Activated CD4-positive, alpha-beta T cell treated with anti-CD3 and anti-CD28 coated beads, Interleukin-2, amount 10 ng/mL, durations not matched to agents 7 days and 5 days (primary cell): ENCODE measurements at regions not wholly inside any gene's neighbourhood (a gene's known extent, or its start where the extent isn't known, plus 50 kb on each side); places are given as distances from the start of the nearest gene placed in this dataset.

Experiments used
- CTCF ChIA-PET: fragments of 350-600 bp; sonication (Branson Sonifier 250); formaldehyde crosslinking; loops from one replicate; lab custom pipeline; 2021; ENCODE audit warnings: antibody characterized with exemption; lab: Charles Lee
- POLR2A ChIA-PET: fragments of 350-600 bp; sonication (Branson Sonifier 250); formaldehyde crosslinking; loops from one replicate; lab custom pipeline; 2021; ENCODE audit warnings: antibody characterized with exemption; lab: Charles Lee
- DNase-seq: peaks from one replicate; pipeline ENCODE4 v3.0.0-alpha.2; 2020
- H3K27ac Mint-ChIP-seq: one replicate; pipeline ENCODE4 v1.8.0; 2021; ENCODE audit warnings: mild to moderate bottlenecking, moderate library complexity, mixed read lengths
- H3K27me3 Mint-ChIP-seq: one replicate; pipeline ENCODE4 v1.8.0; 2021; ENCODE audit warnings: mixed read lengths
- H3K36me3 Mint-ChIP-seq: one replicate; pipeline ENCODE4 v1.8.0; 2021; ENCODE audit warnings: low read depth, mixed read lengths
- H3K4me1 Mint-ChIP-seq: one replicate; pipeline ENCODE4 v1.8.0; 2021; ENCODE audit warnings: mixed read lengths
- H3K4me3 Mint-ChIP-seq: one replicate; pipeline ENCODE4 v1.8.0; 2021; ENCODE audit warnings: mild to moderate bottlenecking, moderate library complexity, mixed read lengths
- H3K9me3 Mint-ChIP-seq: one replicate; pipeline ENCODE4 v1.8.0; 2021; ENCODE audit warnings: mixed read lengths

- no peak for DNase-seq
- no peaks in the 10 kb centered on the region for H3K4me1 Mint-ChIP-seq
- ChIA-PET POLR2A (no interaction called here), CTCF (no interaction called here)
- peaks cover 3% of the 10 kb centered on the region for H3K9me3 Mint-ChIP-seq
- peaks cover 2% of the 10 kb centered on the region for H3K27me3 Mint-ChIP-seq
- H3K36me3 Mint-ChIP-seq = no peaks in the 10 kb centered on the region
- no peak overlapping the region for H3K27ac Mint-ChIP-seq
- H3K4me3 Mint-ChIP-seq = no peak overlapping the region
Measured at GRCh38 chr5:174159327-174160114, 114.0 kb downstream of the NSG2 start.

- Mint-ChIP-seq H3K9me3 (no peaks in the 10 kb centered on the region), H3K27me3 (no peaks in the 10 kb centered on the region), H3K4me1 (no peaks in the 10 kb centered on the region), H3K27ac (no peak overlapping the region), H3K4me3 (no peak overlapping the region), H3K36me3 (no peaks in the 10 kb centered on the region)
- ChIA-PET POLR2A (no interaction called here), CTCF (interaction anchor here (1.0 kb wide), 1 partner anchor 13 kb away, joined by 3 read pairs; no protein-coding TSS in a partner anchor)
- DNase-seq = no peak
Measured at GRCh38 chr5:174165406-174165805, 119.9 kb downstream of the NSG2 start.

DNA sequence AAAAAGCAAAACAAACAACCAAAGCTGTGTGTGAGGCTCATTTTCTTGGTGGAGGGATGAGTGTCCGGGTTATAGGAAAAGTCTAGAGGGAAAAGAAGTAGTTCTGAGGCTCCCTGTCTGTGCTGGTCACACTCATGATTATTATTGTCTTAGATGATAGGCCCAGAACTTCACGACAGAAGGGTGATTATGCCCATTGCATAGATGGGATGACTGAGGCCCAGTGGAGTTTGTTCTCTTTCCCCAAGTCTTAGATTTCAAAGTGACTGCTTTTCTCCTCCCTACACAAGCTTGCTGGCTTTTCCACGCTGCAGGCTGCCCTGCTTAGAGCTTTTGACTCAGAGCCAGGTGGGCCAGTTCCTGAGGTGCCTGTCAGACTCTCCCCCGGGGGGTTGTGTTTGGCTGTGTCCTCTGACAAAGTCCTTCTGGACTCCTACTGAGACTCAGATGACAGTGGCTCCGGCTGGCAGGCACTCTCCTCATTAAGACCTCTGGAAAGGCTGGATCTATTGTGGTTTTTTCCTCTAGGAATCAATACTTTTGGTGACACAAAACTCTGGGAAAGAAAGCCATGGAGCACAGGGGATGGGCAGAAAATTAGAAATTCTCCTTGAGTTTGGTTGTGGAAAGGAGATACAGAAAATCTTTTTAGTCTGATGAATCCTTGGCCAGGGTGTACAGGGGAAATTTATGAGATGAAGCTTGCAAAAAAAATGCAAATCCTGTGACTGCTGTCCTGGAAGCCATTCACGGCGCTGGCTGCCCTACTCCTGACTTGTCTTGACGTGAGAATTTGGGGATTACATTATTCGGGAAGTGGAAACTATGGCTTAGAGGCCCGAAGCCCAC lies 120.9 kb downstream of the NSG2 start:
- Mint-ChIP-seq H3K4me3 (no peak overlapping the region), H3K36me3 (no peaks in the 10 kb centered on the region), H3K27ac (no peak overlapping the region), H3K27me3 (no peaks in the 10 kb centered on the region), H3K9me3 (no peaks in the 10 kb centered on the region), H3K4me1 (no peaks in the 10 kb centered on the region)
- no peak for DNase-seq
- POLR2A ChIA-PET = no interaction called here
- CTCF ChIA-PET = no interaction called here

GRCh38 chr5:174167080-174167910 lies 121.8 kb downstream of the NSG2 start:
- no peaks in the 10 kb centered on the region for H3K27me3 Mint-ChIP-seq
- no peak overlapping the region for H3K4me3 Mint-ChIP-seq
- H3K4me1 Mint-ChIP-seq = no peaks in the 10 kb centered on the region
- no peak for DNase-seq
- POLR2A ChIA-PET = no interaction called here
- no peaks in the 10 kb centered on the region for H3K36me3 Mint-ChIP-seq
- CTCF ChIA-PET = no interaction called here
- H3K27ac Mint-ChIP-seq = no peak overlapping the region
- no peaks in the 10 kb centered on the region for H3K9me3 Mint-ChIP-seq

DNA sequence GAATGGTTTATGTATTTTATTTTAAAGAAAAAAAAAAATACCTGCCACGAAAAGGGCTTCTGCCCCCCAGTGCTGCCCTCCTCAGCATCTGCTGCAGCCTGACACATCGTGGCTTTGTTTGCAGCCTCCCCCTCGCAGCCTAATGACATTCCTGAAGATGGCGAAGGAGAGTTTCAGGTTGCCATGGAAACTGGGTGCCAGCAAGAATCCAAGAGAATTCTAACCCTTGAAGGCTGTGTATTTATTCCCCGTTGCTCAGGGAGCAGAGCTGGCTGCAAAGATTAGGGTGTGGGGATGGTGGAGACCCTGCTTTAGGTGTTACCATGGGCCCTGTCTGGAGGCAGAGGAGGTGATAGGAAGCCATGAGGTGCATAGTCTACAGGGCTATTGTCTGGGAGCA lies 126.6 kb downstream of the NSG2 start:
- POLR2A ChIA-PET = no interaction called here
- no peak overlapping the region for H3K27ac Mint-ChIP-seq

DNA sequence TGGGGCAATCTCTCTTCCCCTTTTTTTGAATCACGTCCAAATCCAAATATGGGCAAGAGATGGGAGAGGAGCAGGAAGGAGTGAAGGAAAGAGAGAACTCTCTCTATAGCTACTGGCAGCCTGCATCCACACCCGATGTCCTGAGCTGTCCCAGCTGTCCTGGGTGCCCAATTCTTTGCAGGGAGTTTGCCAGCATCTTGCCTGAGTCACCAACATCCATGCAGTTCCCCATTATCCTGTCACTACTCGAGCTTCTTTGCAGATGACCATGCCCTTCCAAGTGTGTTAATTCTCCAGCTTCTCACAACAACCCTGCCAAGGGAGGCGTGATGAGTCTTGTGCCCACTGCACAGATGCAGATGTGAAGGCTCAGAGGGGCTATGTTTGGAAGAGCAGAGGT lies 127.1 kb downstream of the NSG2 start:
- Mint-ChIP-seq H3K4me1 (no peaks in the 10 kb centered on the region), H3K4me3 (no peak overlapping the region), H3K27ac (no peak overlapping the region), H3K36me3 (no peaks in the 10 kb centered on the region), H3K27me3 (no peaks in the 10 kb centered on the region), H3K9me3 (no peaks in the 10 kb centered on the region)
- no peak for DNase-seq
- CTCF ChIA-PET = no interaction called here
- POLR2A ChIA-PET = no interaction called here

More for the DNA sequence above, 126.6 kb downstream of the NSG2 start:
- no peak overlapping the region for H3K4me3 Mint-ChIP-seq
- H3K36me3 Mint-ChIP-seq = no peaks in the 10 kb centered on the region
- CTCF ChIA-PET = no interaction called here
- no peaks in the 10 kb centered on the region for H3K9me3 Mint-ChIP-seq
- H3K27me3 Mint-ChIP-seq = no peaks in the 10 kb centered on the region
- H3K4me1 Mint-ChIP-seq = no peaks in the 10 kb centered on the region
- DNase-seq = no peak

GRCh38 chr5:174173766-174174165 lies 128.3 kb downstream of the NSG2 start:
- H3K36me3 Mint-ChIP-seq = no peaks in the 10 kb centered on the region

DNA sequence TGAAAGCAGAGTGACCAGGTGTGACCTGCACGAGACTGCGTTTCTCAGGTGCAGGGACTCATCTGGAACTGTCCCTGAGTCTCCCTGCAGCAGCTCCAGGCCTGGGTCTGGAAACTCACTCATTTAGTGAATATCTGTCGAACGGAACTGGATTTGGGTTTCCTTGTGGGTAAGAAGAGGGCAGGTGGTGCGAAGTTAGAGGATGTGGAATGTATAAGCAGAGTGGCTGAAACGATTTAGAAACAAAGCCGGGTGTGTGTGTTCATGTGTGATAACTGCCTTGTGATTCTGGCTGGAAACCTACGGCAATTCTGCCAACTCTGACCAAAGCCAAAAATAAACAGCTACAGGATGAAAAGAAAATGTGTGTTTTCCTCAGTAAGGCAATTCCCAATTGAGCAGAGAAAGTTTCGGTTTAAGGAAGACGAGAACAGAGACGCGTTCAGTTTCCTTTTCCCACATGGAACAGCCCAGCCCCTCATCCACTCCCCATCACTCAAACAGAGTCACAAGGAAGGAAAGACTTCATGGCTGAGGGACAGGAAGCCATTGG lies 130.3 kb downstream of the NSG2 start:
- Mint-ChIP-seq H3K4me3 (no peak overlapping the region), H3K4me1 (no peaks in the 10 kb centered on the region), H3K9me3 (no peaks in the 10 kb centered on the region), H3K36me3 (no peaks in the 10 kb centered on the region), H3K27me3 (no peaks in the 10 kb centered on the region), H3K27ac (no peak overlapping the region)
- DNase-seq = no peak
- CTCF ChIA-PET = no interaction called here
- POLR2A ChIA-PET = no interaction called here

More at GRCh38 chr5:174173766-174174165, 128.3 kb downstream of the NSG2 start:
- ChIA-PET POLR2A (no interaction called here), CTCF (no interaction called here)
- H3K4me1 Mint-ChIP-seq = no peaks in the 10 kb centered on the region
- DNase-seq = no peak
- H3K4me3 Mint-ChIP-seq = no peak overlapping the region
- no peak overlapping the region for H3K27ac Mint-ChIP-seq
- no peaks in the 10 kb centered on the region for H3K9me3 Mint-ChIP-seq
- no peaks in the 10 kb centered on the region for H3K27me3 Mint-ChIP-seq

- POLR2A ChIA-PET = no interaction called here
- CTCF ChIA-PET = no interaction called here
Measured at GRCh38 chr5:174176511-174176910, 131.0 kb downstream of the NSG2 start.

GRCh38 chr5:174177531-174177930 lies 132.0 kb downstream of the NSG2 start:
- no peaks in the 10 kb centered on the region for H3K36me3 Mint-ChIP-seq
- no peaks in the 10 kb centered on the region for H3K4me1 Mint-ChIP-seq
- no peaks in the 10 kb centered on the region for H3K27me3 Mint-ChIP-seq
- ChIA-PET POLR2A (no interaction called here), CTCF (no interaction called here)
- no peaks in the 10 kb centered on the region for H3K9me3 Mint-ChIP-seq
- no peak overlapping the region for H3K27ac Mint-ChIP-seq
- no peak for DNase-seq
- no peak overlapping the region for H3K4me3 Mint-ChIP-seq

More at GRCh38 chr5:174176511-174176910, 131.0 kb downstream of the NSG2 start:
- Mint-ChIP-seq H3K9me3 (no peaks in the 10 kb centered on the region), H3K36me3 (no peaks in the 10 kb centered on the region), H3K4me3 (no peak overlapping the region), H3K27ac (no peak overlapping the region), H3K27me3 (no peaks in the 10 kb centered on the region), H3K4me1 (no peaks in the 10 kb centered on the region)
- no peak for DNase-seq

- Mint-ChIP-seq H3K4me3 (no peak overlapping the region), H3K36me3 (no peaks in the 10 kb centered on the region), H3K4me1 (no peaks in the 10 kb centered on the region), H3K9me3 (no peaks in the 10 kb centered on the region), H3K27ac (no peak overlapping the region), H3K27me3 (no peaks in the 10 kb centered on the region)
- CTCF ChIA-PET = no interaction called here
- POLR2A ChIA-PET = no interaction called here
- no peak for DNase-seq
Measured at GRCh38 chr5:174177976-174178605, 132.6 kb downstream of the NSG2 start.

DNA sequence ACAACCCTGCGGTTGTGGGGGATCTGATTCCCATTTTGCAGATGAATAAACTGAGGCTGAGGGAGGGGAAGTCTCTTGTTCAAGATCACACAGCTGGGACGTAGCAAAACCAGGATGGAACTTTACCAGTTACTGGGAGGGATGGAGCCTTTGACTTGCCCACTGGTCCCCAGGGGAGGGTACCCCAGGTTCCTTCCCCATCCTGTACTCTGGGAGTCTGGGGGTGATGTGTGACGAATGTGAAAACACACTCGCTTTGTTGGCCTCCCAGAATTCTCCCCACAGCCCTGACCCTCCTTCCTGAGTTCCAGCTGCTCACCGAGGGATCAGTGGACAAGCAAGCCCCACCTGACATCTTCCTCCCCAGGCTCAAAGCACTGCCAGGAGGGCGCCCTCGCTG lies 135.1 kb downstream of the NSG2 start:
- POLR2A ChIA-PET = no interaction called here
- H3K27me3 Mint-ChIP-seq = no peaks in the 10 kb centered on the region
- CTCF ChIA-PET = no interaction called here
- DNase-seq = no peak
- no peak overlapping the region for H3K4me3 Mint-ChIP-seq
- H3K4me1 Mint-ChIP-seq = no peaks in the 10 kb centered on the region
- H3K27ac Mint-ChIP-seq = no peak overlapping the region
- no peaks in the 10 kb centered on the region for H3K9me3 Mint-ChIP-seq
- no peaks in the 10 kb centered on the region for H3K36me3 Mint-ChIP-seq
